GM23338 (cell line): ENCODE measurements at regions not wholly inside any gene's neighbourhood (a gene's known extent, or its start where the extent isn't known, plus 50 kb on each side); places are given as distances from the start of the nearest gene placed in this dataset.

Source experiments
- CREB1 ChIP-seq: fragments of 250-450 bp; sonication (Bioruptor Pico); IDR thresholded peaks from 2 replicates; pipeline ENCODE4 v1.5.0; 2020; ENCODE audit warnings: low read depth, mild to moderate bottlenecking, moderate library complexity
- EZH2 ChIP-seq: fragments of 200-600 bp; sonication (generic); IDR thresholded peaks from one replicate; pipeline ENCODE4 v1.8.0; 2017; ENCODE audit warnings: antibody characterized with exemption, mild to moderate bottlenecking, low read depth; ENCODE audit not compliant: unreplicated experiment
- EZH2phosphoT487 ChIP-seq: fragments of 200-600 bp; sonication (generic); IDR thresholded peaks from one replicate; pipeline ENCODE4 v1.8.1; 2018; ENCODE audit warnings: antibody characterized with exemption; ENCODE audit not compliant: unreplicated experiment
- JUNB ChIP-seq: IDR thresholded peaks from one replicate; pipeline ENCODE4 v1.6.1; 2016; ENCODE audit warnings: antibody characterized with exemption; ENCODE audit not compliant: unreplicated experiment
- NANOG ChIP-seq: IDR thresholded peaks from 2 replicates; pipeline ENCODE4 v1.6.1; 2016; ENCODE audit warnings: antibody characterized with exemption, borderline replicate concordance
- POLR2AphosphoS5 ChIP-seq: IDR thresholded peaks from 2 replicates; pipeline ENCODE4 v1.6.1; 2016; ENCODE audit warnings: antibody characterized with exemption, low read depth
- STAT1 ChIP-seq: IDR thresholded peaks from one replicate; pipeline ENCODE4 v1.6.1; 2016; ENCODE audit warnings: antibody characterized with exemption; ENCODE audit not compliant: unreplicated experiment
- ZNF114 ChIP-seq: fragments of 250-450 bp; sonication (Bioruptor Pico); IDR thresholded peaks from 2 replicates; pipeline ENCODE4 v1.5.0; 2020; ENCODE audit warnings: mild to moderate bottlenecking, moderate library complexity
- ZNF331 ChIP-seq: fragments of 250-450 bp; sonication (Bioruptor Pico); IDR thresholded peaks from 2 replicates; pipeline ENCODE4 v1.5.0; 2020; ENCODE audit warnings: low read depth, mild to moderate bottlenecking, moderate library complexity
- TF ChIP-seq, protein P1 (sequence below), 2 experiments: fragments of 200-600 bp in 1 of 2; sonication (generic) in 1 of 2; conservative IDR thresholded peaks; 2 replicates each; pipeline versions ENCODE4 v1.5.1 to v1.6.1; 2016 to 2017; ENCODE audit warnings: antibody characterized with exemption in 2 of 2, low read depth in 2 of 2, mild to moderate bottlenecking in 2 of 2, moderate library complexity in 1 of 2
- TF ChIP-seq, protein P2 (sequence below): IDR thresholded peaks from one replicate; pipeline ENCODE4 v1.6.1; 2018; ENCODE audit warnings: antibody characterized with exemption; ENCODE audit not compliant: unreplicated experiment
- TF ChIP-seq, protein P3 (sequence below): IDR thresholded peaks from 2 replicates; pipeline ENCODE4 v1.6.1; 2016; ENCODE audit warnings: antibody characterized with exemption
- TF ChIP-seq, protein P4 (sequence below): fragments of 250-450 bp; sonication (Bioruptor Pico); IDR thresholded peaks from 2 replicates; pipeline ENCODE4 v1.5.0; 2020; ENCODE audit warnings: mild to moderate bottlenecking, moderate library complexity

DNA sequence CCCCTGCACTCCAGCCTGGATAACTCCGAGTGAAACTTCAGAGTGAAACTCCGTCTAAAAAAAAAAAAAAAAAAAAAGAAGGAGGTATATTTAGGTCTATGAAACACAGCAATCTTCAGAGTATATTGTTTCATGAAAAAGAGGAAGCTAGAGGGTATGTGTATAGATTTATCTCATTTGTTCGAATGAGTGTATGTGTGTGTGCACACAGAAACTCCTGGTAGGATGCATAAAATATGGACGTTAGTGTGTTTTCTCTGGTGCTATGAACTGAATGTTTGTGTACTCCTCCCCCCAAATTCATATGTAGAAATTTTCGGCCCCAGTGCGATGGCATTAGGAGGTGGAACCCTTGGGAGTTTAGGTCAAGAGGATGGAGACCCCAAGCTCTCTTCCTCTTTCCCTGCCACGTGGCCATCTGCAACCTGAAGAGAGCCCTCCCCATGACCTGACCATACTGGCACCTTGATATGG lies 98.6 kb upstream of the KLF13 start:
- TF ChIP-seq, protein P1, sequence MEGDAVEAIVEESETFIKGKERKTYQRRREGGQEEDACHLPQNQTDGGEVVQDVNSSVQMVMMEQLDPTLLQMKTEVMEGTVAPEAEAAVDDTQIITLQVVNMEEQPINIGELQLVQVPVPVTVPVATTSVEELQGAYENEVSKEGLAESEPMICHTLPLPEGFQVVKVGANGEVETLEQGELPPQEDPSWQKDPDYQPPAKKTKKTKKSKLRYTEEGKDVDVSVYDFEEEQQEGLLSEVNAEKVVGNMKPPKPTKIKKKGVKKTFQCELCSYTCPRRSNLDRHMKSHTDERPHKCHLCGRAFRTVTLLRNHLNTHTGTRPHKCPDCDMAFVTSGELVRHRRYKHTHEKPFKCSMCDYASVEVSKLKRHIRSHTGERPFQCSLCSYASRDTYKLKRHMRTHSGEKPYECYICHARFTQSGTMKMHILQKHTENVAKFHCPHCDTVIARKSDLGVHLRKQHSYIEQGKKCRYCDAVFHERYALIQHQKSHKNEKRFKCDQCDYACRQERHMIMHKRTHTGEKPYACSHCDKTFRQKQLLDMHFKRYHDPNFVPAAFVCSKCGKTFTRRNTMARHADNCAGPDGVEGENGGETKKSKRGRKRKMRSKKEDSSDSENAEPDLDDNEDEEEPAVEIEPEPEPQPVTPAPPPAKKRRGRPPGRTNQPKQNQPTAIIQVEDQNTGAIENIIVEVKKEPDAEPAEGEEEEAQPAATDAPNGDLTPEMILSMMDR (conservative IDR thresholded peaks at IDR 0.05; ENCODE audit: low read depth in 2 of 2), result no peak
- TF ChIP-seq POLR2AphosphoS5 (no peak), EZH2 (no peak), CREB1 (CRISPR knock-in tag) (no peak), JUNB (no peak), EZH2phosphoT487 (no peak), NANOG (no peak), ZNF114 (CRISPR knock-in tag) (no peak), STAT1 (no peak), ZNF331 (no peak)
- TF ChIP-seq, protein P2, sequence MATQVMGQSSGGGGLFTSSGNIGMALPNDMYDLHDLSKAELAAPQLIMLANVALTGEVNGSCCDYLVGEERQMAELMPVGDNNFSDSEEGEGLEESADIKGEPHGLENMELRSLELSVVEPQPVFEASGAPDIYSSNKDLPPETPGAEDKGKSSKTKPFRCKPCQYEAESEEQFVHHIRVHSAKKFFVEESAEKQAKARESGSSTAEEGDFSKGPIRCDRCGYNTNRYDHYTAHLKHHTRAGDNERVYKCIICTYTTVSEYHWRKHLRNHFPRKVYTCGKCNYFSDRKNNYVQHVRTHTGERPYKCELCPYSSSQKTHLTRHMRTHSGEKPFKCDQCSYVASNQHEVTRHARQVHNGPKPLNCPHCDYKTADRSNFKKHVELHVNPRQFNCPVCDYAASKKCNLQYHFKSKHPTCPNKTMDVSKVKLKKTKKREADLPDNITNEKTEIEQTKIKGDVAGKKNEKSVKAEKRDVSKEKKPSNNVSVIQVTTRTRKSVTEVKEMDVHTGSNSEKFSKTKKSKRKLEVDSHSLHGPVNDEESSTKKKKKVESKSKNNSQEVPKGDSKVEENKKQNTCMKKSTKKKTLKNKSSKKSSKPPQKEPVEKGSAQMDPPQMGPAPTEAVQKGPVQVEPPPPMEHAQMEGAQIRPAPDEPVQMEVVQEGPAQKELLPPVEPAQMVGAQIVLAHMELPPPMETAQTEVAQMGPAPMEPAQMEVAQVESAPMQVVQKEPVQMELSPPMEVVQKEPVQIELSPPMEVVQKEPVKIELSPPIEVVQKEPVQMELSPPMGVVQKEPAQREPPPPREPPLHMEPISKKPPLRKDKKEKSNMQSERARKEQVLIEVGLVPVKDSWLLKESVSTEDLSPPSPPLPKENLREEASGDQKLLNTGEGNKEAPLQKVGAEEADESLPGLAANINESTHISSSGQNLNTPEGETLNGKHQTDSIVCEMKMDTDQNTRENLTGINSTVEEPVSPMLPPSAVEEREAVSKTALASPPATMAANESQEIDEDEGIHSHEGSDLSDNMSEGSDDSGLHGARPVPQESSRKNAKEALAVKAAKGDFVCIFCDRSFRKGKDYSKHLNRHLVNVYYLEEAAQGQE, result no peak
- TF ChIP-seq, protein P3, sequence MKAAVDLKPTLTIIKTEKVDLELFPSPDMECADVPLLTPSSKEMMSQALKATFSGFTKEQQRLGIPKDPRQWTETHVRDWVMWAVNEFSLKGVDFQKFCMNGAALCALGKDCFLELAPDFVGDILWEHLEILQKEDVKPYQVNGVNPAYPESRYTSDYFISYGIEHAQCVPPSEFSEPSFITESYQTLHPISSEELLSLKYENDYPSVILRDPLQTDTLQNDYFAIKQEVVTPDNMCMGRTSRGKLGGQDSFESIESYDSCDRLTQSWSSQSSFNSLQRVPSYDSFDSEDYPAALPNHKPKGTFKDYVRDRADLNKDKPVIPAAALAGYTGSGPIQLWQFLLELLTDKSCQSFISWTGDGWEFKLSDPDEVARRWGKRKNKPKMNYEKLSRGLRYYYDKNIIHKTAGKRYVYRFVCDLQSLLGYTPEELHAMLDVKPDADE, result no peak
- TF ChIP-seq, protein P4, sequence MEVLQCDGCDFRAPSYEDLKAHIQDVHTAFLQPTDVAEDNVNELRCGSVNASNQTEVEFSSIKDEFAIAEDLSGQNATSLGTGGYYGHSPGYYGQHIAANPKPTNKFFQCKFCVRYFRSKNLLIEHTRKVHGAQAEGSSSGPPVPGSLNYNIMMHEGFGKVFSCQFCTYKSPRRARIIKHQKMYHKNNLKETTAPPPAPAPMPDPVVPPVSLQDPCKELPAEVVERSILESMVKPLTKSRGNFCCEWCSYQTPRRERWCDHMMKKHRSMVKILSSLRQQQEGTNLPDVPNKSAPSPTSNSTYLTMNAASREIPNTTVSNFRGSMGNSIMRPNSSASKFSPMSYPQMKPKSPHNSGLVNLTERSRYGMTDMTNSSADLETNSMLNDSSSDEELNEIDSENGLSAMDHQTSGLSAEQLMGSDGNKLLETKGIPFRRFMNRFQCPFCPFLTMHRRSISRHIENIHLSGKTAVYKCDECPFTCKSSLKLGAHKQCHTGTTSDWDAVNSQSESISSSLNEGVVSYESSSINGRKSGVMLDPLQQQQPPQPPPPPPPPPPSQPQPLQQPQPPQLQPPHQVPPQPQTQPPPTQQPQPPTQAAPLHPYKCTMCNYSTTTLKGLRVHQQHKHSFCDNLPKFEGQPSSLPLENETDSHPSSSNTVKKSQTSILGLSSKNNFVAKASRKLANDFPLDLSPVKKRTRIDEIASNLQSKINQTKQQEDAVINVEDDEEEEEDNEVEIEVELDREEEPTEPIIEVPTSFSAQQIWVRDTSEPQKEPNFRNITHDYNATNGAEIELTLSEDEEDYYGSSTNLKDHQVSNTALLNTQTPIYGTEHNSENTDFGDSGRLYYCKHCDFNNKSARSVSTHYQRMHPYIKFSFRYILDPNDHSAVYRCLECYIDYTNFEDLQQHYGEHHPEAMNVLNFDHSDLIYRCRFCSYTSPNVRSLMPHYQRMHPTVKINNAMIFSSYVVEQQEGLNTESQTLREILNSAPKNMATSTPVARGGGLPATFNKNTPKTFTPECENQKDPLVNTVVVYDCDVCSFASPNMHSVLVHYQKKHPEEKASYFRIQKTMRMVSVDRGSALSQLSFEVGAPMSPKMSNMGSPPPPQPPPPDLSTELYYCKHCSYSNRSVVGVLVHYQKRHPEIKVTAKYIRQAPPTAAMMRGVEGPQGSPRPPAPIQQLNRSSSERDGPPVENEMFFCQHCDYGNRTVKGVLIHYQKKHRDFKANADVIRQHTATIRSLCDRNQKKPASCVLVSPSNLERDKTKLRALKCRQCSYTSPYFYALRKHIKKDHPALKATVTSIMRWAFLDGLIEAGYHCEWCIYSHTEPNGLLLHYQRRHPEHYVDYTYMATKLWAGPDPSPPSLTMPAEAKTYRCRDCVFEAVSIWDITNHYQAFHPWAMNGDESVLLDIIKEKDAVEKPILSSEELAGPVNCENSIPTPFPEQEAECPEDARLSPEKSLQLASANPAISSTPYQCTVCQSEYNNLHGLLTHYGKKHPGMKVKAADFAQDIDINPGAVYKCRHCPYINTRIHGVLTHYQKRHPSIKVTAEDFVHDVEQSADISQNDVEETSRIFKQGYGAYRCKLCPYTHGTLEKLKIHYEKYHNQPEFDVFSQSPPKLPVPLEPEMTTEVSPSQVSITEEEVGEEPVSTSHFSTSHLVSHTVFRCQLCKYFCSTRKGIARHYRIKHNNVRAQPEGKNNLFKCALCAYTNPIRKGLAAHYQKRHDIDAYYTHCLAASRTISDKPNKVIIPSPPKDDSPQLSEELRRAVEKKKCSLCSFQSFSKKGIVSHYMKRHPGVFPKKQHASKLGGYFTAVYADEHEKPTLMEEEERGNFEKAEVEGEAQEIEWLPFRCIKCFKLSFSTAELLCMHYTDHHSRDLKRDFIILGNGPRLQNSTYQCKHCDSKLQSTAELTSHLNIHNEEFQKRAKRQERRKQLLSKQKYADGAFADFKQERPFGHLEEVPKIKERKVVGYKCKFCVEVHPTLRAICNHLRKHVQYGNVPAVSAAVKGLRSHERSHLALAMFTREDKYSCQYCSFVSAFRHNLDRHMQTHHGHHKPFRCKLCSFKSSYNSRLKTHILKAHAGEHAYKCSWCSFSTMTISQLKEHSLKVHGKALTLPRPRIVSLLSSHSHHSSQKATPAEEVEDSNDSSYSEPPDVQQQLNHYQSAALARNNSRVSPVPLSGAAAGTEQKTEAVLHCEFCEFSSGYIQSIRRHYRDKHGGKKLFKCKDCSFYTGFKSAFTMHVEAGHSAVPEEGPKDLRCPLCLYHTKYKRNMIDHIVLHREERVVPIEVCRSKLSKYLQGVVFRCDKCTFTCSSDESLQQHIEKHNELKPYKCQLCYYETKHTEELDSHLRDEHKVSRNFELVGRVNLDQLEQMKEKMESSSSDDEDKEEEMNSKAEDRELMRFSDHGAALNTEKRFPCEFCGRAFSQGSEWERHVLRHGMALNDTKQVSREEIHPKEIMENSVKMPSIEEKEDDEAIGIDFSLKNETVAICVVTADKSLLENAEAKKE (CRISPR knock-in tag), result no peak
